Activated gamma-delta T cell treated with anti-CD3 and anti-CD28 coated beads, Interleukin-2, amount 50 U/mL, for 16 hours (primary cell): ENCODE measurements at regions not wholly inside any gene's neighbourhood (a gene's known extent, or its start where the extent isn't known, plus 50 kb on each side); places are given as distances from the start of the nearest gene placed in this dataset.
"Not testable (repeated sequence)": the region's sequence is repeated elsewhere in the genome, so short reads cannot be mapped to it uniquely, and the experiment has no call there.

Experiments used
- DNase-seq: peaks from one replicate; pipeline ENCODE4 v3.0.0-alpha.2; 2020; ENCODE audit warnings: low read depth

DNA sequence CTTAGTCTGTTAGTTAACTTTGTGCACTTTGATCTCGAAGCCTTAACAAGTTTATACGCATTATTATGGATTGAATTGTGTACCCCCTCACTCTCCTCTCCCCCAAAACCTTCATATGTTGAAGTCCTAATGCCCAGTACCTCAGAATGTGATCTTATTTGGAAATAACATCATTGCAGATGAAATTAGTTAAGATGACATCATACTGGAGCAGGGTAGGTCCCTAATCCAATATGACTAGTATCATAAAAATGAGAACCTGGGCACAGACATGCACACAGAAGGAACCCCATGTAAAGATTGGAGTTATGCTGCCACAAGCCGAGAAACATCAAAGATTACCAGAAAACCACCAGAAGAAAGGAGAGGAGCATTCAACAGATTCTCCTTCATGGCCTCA, 85.8 kb upstream of the TSC22D1 start:
- DNase-seq = no peak

DNA sequence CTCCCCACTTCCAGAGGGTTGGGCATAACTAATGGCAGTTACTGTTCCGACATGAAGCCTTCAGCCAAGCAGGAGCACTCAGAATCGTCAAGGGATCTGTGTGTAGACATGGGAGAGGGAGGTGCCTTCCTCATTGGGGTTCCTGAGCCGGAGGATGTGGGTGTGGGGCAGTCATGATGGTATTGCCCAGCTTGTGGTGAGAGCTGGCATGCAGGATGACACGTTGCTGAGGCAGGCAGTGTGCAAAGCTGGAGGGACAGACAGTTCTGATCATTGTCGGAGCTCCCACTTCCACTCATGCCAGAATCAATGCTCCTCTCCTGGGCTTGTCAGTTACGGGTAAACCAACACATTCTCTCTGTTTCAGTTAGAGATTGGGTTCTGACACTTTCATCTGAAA, 83.9 kb upstream of the TSC22D1 start:
- DNase-seq = no peak

DNA sequence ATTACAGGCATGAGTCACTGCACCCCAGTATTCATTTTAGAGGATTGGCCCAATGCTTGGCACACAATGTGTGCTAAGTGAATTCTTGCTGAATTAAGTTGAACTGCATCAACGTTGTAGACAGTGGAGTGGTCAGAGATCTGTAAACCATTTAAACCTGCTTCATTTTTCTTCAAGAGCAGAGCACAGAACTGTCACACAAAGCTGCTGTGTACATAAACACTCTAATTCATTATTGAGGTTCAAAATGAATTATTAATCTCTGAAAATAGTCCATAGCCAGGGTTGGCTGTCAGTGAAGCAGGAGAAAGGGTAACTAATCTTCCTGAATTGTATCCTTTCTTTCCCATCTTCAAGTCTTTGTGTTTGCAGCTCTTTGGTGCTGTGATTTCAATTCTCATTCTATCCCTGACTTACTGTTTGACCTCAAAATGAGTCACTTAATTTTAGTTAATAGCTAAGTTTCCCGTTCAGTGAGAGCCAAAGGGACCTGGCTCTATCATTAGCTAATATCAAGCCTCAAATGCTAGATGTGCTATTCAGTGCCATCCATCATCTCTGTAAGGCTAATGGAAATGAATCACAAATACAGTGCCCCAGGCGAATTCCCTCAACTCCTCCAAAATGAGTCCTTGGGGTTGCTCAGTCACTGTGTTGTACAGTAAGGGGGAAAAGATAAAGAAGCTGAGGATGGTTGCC, 77.0 kb upstream of the TSC22D1 start:
- no peak for DNase-seq

- no peak for DNase-seq
These were observed 76.0 kb upstream of the TSC22D1 start for GRCh38 chr13:44652168-44652567.

- no peak for DNase-seq
These were observed 75.6 kb upstream of the TSC22D1 start for GRCh38 chr13:44651724-44652123.

GRCh38 chr13:44651209-44651608, 75.1 kb upstream of the TSC22D1 start:
- DNase-seq = no peak

DNA sequence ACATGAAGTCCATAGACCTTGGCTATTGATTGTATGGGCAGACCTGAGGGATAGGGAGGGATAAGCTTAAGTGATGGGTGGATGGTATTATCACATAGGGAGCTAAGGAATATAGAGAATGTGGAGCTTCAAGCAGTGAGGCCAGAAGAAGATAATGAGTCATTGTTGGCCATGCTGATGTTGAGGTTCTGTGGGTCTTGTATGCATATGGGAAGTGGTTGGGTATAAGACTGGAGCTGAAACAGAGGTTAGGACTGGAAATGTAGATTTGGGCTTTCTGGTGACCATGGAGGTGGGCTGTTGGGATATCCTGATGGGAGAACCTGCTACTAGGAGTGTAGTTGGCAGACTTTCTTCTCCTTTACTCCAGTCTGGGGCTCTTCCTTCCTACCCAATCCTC, 73.7 kb upstream of the TSC22D1 start:
- no peak for DNase-seq

GRCh38 chr13:44649104-44649428, 72.9 kb upstream of the TSC22D1 start:
- DNase-seq = no peak

GRCh38 chr13:44648392-44649103, 72.4 kb upstream of the TSC22D1 start:
- DNase-seq = no peak

GRCh38 chr13:44647560-44647959, 71.4 kb upstream of the TSC22D1 start:
- not testable (repeated sequence) for DNase-seq

DNA sequence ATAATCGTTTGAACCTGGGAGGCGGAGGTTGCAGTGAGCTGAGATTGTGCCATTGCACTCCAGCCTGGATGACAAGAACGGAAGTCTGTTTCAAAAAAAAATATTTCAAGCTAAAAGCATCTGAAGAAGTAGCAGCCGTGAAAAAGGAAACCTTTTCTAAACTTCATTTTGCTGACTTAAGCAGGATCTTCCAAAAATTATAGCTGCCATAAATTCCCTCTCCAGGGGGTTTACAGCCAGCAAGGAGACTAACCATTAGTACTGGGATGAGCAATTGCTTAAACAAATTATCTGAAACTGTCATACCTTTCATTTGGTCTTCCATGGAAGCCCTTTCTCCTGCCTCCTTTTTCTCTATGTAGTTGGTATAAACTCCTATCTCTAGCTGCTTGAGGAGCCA, 69.9 kb upstream of the TSC22D1 start:
- no peak for DNase-seq

DNA sequence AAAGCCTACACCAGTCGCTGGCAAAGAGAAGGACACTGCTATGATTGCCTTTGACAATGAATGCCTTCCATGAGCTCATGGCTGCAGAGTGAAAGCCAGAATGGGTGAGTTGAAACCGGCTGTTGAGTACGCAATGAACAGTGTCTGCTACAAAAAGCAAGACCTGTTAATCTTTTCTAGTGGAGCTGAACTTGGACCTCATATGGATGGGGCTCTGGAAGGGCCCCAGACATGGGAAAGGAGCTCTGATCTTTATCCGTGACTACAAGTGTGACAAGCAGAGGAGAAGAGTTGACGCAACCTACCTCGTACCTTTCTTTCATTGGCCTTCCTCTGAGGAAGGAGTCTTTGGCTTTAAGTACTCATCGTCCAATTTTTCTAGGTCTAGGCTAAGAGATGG, 67.1 kb upstream of the TSC22D1 start:
- DNase-seq = no peak

GRCh38 chr13:44637581-44637980, 61.5 kb upstream of the TSC22D1 start:
- DNase-seq = no peak

DNA sequence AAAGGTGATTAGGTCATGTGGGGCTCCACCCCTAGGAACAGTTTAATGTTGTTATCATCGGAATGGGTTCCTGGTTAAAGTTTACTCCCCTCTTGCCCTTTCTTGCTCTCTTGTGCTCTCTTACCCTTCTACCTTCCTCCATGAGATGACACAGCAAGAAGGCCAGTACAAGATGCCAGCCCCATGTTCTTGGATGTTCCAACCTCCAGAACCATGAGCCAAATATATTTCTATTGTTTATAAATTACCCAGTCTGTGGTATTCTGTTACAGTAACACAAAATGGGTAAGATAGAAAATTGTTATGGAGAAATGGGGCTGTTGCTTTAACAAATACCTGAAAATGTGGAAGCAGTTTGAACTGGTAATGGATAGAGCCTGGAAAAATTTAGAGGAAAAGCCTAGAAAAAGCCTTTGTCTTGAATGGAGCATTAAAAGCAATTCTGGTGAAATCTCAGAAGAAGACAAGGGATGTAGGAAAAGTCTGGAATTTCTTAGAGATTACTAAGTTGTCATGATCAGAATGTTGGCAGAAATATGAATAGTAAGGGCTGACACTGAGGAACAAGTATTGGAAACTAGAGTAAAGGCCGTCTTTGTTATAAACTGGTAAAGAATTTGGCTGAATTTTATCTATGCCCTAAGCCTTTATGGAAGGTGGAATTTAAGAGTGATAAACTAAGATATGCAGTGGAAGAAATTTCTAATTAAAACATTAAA, 53.5 kb upstream of the TSC22D1 start:
- DNase-seq = no peak

- not testable (repeated sequence) for DNase-seq
These were observed 52.7 kb upstream of the TSC22D1 start for GRCh38 chr13:44628826-44629225.

DNA sequence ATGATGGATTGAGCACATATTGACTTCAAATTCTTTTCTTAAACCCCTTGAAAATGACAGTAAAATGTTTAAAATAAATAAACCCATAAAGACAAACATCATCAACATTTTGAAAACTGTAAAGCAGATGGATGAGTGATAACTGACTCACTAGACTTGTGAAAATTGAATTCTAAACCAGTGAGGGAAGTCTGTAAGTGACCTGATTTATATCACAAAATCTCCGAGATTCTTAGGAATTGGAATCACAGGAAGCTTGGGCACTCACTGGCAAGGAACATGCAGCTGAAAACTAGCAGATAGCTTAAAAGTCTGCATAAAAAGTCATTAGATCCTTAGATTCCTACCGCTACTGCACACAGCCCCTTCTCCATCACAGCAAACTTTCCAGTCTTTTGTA, 51.3 kb upstream of the TSC22D1 start:
- DNase-seq = no peak

- DNase-seq = no peak
These were observed 50.0 kb upstream of the TSC22D1 start for GRCh38 chr13:44626176-44626575.
